GM19455 (cell line): ENCODE measurements at regions not wholly inside any gene's neighbourhood (a gene's known extent, or its start where the extent isn't known, plus 50 kb on each side); places are given as distances from the start of the nearest gene placed in this dataset.
A peak's percentile ranks its signal among the peaks of the same experiment; 100 is the strongest.

Experiments
- ATAC-seq: cut with Tn5 transposase; IDR thresholded peaks from one replicate; pipeline ENCODE4 v1.9.1; 2021; ENCODE audit not compliant: unreplicated experiment

DNA sequence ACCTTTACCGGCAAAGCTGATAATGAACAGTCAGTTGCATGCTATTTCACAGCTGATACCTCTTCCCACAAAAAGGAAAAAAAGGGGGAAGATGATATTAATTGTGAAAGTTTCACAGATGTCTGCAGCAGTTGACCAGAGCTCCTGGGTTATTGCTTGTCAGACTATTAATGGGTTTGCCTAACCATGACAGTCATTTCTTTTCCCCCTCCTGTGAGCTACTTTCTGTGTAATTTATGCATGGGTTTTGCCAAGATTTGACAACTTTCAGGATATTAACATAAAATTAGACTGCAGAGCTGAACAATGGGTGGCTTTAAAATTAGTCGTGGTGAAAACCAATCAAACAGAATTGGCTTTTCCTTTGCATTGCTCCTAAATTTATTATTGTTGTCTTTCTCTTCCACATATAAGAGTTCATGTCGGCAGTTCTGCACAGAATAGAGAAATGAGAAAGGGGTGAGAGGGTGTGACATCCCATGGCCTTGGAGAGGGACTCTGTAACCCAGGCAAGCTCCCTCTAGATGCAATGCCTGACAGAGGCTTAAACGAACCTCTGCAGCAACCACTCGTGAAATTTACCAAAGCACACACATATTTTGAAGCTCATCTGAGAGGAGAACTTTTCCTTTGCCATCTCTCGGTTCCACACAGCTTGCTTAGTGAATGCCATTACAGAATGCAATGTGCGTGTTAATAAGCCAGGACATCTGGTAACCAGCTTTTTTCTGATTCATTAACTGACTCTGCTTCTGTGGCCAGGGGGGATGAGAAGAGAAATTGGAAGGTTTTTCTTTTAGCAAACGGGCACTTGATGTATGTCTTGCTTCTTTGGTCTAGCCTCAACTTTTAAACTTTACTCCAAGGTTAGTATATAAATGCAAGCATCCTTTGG, 82.2 kb upstream of the ITGA4 start:
- peak; percentile 67 for ATAC-seq

DNA sequence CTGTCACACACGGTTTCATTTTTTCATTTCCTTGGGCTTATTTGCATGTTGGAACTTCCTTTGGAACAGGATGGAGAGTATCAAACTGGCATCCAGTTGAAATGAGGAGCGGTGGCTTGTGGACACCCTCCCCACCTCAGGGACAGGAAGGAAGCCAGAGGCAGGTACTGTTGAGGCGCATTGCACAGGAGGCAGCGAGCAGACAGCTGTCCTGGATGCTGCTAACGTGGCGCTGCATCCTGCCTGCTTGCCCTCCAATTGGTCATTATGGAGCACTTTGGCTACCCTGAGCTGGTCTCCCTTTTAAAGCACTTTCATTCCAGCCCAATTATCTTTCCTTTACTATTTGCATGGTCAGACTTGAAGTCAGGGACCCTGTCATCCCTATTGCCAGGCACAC, 80.7 kb upstream of the ITGA4 start:
- ATAC-seq = no peak

DNA sequence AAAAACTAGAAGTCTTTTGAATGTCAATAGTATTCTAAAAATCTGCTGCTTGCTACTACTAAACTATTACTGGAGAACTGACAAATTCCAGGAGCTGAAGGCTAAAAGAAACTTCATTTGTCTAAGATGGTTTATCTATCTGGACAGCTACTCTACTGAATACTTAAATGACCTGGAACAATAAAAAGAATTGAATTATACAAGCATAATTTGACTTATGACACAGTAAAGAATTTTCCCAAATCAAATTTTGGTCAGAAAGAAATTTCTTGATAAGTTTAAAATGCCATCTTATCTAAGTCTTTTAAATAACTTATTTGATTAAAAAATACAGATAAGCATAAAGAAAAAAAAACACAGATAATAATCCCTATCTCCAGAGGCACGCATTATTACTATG, 80.2 kb upstream of the ITGA4 start:
- ATAC-seq = no peak

DNA sequence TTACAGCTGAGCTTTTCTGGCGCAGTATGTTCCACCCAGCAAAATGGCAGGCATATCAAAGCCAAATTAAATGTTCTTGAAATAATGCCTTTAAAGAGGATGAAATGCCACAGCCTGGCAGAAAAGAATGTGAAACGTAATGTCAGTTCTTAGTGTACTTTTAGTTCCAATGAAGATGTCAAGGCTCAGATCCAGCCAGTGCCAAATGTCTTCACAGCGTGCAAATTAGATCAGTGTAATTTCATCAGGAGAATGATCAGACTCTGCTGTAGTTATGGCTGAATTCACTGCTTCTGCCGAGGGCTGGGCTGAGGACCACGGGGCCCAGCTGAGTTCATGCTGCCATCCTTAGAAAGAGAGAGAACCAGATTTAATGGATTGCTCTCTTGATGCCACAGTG, 78.7 kb upstream of the ITGA4 start:
- ATAC-seq = no peak

DNA sequence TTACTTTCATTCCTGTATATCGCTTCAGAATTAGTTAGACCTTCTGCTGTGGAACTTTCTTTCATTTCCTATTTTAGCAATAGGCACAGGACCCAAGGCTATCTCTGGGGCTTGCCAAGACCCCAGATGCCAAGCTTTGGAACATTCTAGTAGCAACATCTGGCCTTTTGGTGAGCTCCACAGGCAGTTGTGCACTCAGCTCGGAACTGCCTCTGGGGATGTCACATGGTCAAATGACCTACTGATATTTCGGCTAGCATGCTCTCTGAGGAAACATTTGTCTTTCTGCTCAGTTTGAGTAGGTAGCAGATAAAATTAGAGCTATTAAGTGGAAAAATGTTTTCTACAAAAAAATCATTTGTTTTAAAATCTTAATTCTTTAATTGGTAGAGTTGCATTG, 76.6 kb upstream of the ITGA4 start:
- no peak for ATAC-seq

DNA sequence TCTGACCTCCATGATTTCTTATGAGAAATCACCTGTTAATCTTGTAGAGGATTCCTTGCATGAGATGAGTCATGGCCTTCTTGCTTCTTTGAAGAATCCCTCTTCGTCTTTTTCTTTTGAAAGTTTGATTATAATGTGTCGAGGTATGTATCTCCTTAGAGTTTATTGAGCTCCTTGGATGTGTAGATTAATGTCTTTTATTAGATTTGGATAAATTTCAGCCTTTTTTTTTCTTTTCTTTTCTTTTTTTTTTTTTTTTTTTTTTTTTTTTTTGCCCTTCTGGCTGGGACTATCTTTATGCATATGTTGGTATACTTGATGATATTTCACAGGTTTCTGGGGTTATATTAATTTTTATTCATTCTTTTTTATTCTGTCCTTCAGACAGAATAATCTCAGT, 72.3 kb upstream of the ITGA4 start:
- no peak for ATAC-seq

DNA sequence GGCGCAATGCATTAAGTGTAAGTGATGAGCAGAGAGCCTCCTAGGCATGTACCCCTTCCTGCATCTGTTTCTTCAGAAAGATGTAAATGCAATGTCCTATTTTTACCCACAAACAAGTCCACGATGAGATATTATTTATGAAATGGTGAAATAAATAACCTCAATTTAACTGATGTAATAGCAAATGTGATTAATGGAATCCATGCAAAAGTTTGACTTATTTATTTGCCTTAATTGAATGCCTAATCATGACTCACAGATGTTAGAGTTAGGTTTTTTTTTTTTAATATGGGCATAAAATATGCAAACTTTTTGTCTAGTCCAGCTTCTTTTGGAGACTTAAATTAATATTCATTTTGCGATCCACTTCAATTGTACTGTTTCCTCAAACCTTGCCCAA, 67.7 kb upstream of the ITGA4 start:
- no peak for ATAC-seq

DNA sequence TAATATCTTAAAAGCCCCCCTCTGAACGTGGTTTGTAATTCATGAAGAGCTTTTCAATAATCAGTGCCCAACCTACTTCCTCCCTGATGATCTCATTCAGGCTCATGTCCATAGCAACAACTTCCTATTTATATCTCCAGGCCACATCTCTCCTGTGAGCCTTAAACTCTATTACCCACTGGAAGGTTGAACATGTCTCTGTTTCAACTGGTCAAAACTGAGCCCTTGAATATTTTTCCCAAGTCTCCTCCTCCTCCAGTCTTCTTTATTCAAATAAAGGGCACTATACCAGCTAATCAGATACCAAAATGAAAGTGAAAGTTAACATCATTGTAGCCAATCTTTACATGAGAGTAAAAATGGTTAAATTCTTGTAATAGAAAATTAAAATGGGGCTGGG, 63.7 kb upstream of the ITGA4 start:
- ATAC-seq = no peak

DNA sequence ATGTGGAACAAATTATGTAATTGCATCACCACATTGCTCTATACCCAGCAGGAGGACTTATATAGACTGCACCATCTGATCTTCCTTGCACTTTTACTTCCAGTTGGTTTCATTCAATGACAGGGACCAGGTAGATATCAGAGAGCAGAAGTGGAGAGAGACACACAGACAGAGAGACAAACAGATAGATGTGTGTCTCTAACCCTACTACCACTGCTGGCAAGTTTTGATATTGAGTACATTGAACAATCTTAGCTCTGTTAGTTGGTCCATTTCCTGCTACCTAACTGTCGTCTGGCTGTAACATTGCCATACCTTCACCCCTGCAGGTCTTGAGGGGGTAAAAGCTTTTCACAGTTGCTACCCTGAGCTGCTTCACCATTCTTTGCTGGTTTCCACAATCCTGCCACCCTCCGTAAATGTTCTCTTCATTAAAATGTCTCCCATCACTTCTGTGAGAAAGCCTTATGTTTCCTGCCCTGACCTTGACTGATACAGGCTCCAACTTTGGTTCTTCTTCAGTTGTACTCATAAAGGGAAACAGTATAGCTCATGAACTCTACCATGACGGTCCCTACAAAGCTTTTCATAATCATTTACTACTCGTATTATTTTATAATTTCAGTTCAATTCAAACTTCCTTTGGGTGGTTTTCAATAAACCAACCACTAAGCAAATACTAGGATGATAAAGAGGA, 62.3 kb upstream of the ITGA4 start:
- no peak for ATAC-seq

DNA sequence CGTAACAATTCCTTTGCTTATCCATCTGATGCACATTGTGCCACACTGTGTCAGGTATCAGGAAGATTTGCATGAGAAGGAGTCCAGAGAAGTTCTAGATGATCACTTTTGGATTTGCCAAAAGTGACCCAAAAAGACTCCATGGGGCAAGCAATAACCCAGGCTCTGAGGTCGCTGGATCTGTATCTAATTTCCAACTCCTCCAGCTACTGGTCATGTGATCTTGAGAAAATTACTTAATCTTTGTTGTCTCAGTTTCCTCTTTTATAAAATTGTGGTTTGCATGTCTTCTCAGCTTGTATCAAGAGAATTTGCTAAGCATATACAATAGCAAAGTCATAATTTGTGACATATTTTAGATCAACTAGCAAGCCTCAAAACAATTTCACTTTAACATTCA, 61.3 kb upstream of the ITGA4 start:
- no peak for ATAC-seq

DNA sequence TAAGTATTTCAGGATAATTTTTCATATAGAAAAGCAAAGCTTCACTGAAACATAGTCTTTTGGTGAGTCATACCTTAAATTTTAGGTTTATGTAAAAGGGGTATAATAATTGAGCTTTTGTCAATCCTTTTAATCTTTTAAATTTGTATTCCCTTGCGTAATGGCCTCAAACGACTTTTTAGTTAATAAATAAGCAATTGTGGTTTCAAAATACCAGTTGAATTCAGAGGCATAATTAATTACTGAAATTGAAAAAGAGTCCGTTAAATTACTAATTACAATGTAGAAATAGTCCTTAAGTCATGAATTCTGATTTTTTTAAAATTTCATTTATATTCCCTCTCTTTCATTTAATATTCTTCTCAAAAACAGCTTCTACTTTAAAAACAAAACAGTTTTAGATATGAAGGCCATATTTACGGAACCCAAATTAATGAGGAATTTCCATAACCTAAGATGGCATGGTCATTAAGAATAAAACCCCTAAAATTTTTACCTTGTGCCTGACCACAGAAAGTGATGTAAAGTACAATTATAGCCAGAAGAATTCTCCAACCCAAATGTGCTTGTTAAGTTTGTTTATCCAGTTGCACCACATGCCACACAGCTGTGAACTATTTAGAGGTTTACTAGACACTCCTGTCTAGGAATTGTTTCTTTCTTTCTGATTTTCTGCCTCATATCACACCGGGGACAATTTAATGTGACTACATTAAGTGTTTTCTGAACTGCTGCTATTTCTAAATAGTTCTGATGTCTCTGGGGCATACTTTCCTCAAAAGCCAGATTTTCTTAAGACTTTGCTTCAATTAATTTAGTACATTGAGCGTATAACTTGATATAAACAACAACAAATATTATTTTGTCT, 60.7 kb upstream of the ITGA4 start:
- ATAC-seq = no peak

DNA sequence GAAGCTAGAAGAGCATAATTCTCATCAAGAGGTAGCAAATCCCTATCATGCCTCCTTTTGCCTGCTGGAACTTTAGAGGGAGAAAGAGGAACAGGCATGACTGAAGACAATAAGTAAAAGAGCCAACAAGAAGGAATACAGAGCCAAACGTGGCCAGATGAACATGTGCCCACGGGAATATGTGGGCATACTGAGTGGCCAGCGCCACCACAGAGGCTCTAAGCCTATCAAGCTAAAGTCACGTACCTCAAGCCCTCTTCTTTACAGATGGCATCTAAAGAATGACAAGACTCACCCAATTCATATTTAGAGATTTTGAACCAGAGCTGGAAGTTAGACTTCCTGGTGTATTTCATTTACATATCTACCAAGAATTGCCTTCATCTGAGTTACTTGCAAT, 59.9 kb upstream of the ITGA4 start:
- no peak for ATAC-seq

DNA sequence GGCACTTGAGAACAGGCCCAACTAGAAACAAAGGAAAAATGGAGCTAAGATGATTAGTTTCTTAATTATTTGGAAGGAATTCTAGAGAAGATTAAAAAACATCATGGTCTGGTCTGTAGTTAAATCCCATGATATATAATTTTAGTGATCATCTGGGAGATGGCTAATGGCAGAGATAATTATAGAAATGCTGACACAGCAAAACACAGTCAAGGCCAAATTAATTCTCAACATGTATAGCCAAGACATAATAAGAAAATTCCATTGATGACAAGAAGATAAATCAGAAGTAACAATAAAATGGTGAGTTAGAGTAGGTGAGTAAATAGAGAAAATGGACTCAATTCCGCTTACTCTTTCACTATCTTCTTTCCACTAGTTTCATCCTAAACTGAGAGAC, 59.2 kb upstream of the ITGA4 start:
- no peak for ATAC-seq

DNA sequence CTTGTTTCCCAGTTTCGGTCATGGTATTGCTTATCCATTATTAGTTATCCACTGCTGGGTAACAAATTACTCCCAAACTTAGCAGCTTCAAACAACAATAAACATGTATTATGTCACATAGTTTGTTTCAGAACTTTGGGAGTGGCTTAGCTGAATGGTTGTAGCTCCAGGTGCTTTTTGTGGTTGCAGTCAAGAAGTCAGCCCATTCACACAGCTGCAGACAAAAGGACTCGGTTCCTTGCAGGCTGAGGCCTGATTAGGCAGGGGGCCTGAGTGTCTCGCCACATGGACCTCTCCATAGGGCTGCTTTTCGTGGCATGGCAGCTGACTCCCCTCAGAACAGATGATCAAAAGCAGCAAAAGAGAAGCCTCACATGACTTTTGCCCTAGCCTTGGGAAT, 58.2 kb upstream of the ITGA4 start:
- ATAC-seq = no peak

DNA sequence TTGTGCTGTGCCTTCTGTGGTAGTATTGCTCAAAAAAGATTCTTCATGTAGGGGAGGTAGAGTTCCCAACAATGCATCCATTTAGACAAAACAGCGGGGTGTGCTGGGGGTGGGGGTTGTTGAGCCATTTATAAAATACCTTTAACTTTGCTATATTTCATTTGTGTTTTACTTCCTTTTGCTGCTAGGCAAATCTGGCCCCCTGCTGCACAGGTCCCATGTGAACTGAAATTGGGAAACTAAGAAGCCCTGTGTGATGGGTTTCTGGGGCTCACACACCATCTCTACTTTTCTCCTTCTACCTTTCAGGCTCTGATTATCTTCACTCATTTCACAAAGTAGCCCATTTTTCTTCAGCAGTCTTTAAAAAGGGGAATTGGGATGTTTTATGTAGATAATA, 52.7 kb upstream of the ITGA4 start:
- ATAC-seq = no peak

DNA sequence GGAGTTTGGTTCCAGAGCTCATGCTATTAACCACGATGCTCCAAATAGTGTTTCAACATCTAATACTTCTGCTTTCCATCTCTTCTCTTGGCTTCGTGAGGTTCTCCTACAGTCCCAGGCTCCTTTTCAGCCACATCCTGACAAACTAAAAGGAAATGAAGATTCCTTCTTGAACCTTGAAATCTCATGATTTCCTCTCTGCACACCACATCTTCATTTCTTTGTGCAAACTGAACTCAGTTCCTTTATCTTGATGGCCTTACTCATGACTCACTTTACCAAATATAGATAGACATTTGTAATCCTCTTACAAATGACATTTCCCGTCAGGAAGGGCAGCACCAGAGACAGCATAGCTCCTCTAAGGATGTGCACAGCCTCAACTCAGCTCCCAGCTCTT, 50.0 kb upstream of the ITGA4 start:
- no peak for ATAC-seq
